ENCODE measurements at regions not wholly inside any gene's neighbourhood (a gene's known extent, or its start where the extent isn't known, plus 50 kb on each side); places are given as distances from the start of the nearest gene placed in this dataset.

- Histone ChIP-seq H3K4me3 (no peak overlapping the region), H3K36me3 (no peaks in the 10 kb centered on the region), H3K27me3 (no peaks in the 10 kb centered on the region), H3K4me1 (no peaks in the 10 kb centered on the region), H3K27ac (no peak overlapping the region), H3K9me3 (no peaks in the 10 kb centered on the region)
- no peak for DNase-seq
- no peak for TF ChIP-seq POLR2A (IDR thresholded peaks at IDR 0.05)
Measured at GRCh38 chr6:135105299-135105698, 50.7 kb upstream of the HBS1L start.

Data from Peyer's patch (tissue), 4 donors.